ENCODE measurements at regions not wholly inside any gene's neighbourhood (a gene's known extent, or its start where the extent isn't known, plus 50 kb on each side); places are given as distances from the start of the nearest gene placed in this dataset.

GRCh38 chr3:185309302-185309701 is 53.6 kb upstream of the MAP3K13 start:
- no peak for TF ChIP-seq EZH2 (IDR thresholded peaks at IDR 0.05; ENCODE audit: insufficient read depth, poor library complexity, severe bottlenecking)
- no peak for TF ChIP-seq EZH2phosphoT487 (IDR thresholded peaks at IDR 0.05; ENCODE audit: insufficient read depth, low read depth)
